ENCODE measurements at regions not wholly inside any gene's neighbourhood (a gene's known extent, or its start where the extent isn't known, plus 50 kb on each side); places are given as distances from the start of the nearest gene placed in this dataset.

DNA sequence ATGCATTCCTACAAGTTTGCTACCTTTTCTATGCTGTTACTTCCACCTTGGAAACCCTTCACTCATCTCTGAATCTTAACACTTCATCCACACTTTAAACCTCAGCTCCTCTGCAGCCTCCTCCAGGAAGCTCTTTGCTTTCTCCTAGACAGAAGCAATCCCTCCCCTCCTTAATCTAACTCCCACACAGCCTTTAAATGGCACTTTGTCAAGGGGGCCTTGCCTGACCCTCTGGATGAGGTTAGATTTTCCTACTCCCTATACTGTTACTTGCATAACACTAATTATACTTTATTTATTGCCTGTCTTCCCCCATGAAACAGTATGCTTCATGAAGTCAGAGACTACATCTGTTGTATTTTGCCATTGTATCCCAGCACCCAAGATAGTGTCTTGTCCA is 394.6 kb downstream of the MED13L start:
- H3K4me3 ChIP-seq (ENCODE audit: low read depth, low read length): no peak overlapping the region
- H3K27ac ChIP-seq: no peak overlapping the region
- no peaks in the 10 kb centered on the region for H3K9me3 ChIP-seq (ENCODE audit: severe bottlenecking)
- H3K36me3 ChIP-seq: no peaks in the 10 kb centered on the region
- no peak for DNase-seq
- TF ChIP-seq, protein P1, sequence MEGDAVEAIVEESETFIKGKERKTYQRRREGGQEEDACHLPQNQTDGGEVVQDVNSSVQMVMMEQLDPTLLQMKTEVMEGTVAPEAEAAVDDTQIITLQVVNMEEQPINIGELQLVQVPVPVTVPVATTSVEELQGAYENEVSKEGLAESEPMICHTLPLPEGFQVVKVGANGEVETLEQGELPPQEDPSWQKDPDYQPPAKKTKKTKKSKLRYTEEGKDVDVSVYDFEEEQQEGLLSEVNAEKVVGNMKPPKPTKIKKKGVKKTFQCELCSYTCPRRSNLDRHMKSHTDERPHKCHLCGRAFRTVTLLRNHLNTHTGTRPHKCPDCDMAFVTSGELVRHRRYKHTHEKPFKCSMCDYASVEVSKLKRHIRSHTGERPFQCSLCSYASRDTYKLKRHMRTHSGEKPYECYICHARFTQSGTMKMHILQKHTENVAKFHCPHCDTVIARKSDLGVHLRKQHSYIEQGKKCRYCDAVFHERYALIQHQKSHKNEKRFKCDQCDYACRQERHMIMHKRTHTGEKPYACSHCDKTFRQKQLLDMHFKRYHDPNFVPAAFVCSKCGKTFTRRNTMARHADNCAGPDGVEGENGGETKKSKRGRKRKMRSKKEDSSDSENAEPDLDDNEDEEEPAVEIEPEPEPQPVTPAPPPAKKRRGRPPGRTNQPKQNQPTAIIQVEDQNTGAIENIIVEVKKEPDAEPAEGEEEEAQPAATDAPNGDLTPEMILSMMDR (IDR thresholded peaks at IDR 0.05; ENCODE audit: low read depth, low read length): no peak
- H3K27me3 ChIP-seq (ENCODE audit: insufficient read depth, low read depth, severe bottlenecking): no peaks in the 10 kb centered on the region

DNA sequence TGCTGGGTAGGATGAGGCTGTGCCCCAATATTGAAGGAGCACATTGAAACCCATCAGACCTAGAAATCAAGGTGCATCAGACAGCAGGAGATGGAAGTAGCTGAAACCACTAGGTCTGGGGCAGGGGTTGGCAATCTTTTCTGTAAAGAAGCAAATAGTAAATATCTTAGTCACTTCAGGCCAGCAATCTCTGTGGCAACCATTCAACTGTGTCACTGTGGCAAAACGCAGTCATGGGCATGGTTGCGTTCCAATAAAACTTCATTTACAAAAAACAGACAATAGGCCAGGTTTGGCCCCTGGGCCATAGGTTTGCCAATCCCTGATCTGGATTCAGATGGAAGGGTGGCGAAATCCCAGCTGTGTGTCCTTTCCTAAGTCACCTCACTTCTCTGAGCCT is 397.3 kb downstream of the MED13L start:
- TF ChIP-seq, protein P1 (IDR thresholded peaks at IDR 0.05; ENCODE audit: low read depth, low read length): no peak
- H3K27ac ChIP-seq: no peak overlapping the region
- H3K4me3 ChIP-seq (ENCODE audit: low read depth, low read length): no peak overlapping the region
- no peaks in the 10 kb centered on the region for H3K27me3 ChIP-seq (ENCODE audit: insufficient read depth, low read depth, severe bottlenecking)
- no peak for DNase-seq
- no peaks in the 10 kb centered on the region for H3K36me3 ChIP-seq
- peaks cover 2% of the 10 kb centered on the region for H3K9me3 ChIP-seq (ENCODE audit: severe bottlenecking)

DNA sequence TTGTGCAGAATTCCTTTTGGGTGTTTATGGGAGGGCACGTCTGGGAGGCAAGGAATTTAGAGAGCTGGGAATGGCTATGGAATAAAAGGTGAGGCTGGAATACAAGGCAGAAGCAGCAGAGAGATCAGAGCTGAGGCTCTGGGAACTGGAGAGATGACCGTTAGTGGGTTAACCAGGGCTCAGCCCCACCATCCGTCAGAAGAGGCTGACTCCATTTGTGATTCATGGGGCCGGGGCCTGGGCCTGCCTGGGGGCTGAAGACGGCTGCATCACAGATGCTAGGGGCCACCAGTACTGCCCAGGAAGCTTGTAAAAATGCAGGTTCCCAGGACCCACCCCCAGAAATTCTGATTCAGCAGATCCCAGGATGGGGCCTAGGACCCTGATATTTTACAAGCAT is 398.1 kb downstream of the MED13L start:
- no peak for DNase-seq
- no peak overlapping the region for H3K4me3 ChIP-seq (ENCODE audit: low read depth, low read length)
- peaks cover 2% of the 10 kb centered on the region for H3K9me3 ChIP-seq (ENCODE audit: severe bottlenecking)
- H3K27me3 ChIP-seq (ENCODE audit: insufficient read depth, low read depth, severe bottlenecking): no peaks in the 10 kb centered on the region
- no peaks in the 10 kb centered on the region for H3K36me3 ChIP-seq
- TF ChIP-seq, protein P1 (IDR thresholded peaks at IDR 0.05; ENCODE audit: low read depth, low read length): no peak
- H3K27ac ChIP-seq: no peak overlapping the region

DNA sequence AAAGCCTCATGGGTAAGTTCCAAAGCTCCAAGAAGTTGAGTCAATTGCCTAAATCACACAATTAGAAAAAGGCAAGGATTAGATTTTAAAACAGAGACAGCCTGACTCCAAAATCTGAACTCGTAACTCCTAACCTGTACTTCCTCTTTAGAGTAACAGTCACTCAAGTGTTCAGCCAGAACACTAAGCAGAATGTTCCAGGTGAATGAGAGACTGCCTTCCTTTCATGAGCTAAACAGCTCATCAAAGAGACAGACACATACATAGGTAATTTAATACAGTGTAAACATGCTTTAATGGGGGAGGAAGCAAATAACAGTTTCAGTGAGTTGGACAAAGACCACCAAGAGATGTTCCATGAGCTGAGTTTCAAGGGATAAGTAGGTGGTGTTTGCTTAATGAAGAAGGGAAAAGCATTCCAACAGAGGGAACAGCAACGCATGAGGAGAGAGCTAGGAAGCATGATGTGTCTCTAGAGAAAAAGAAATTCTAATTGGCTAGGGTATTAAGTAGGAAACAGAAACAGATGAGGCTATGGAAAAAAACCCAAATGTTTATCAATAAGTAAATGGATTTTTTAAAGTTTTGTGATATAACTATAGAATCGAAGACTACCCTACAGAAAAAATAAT is 403.9 kb downstream of the MED13L start:
- Histone ChIP-seq H3K36me3 (no peaks in the 10 kb centered on the region), H3K27me3 (ENCODE audit: insufficient read depth, low read depth, severe bottlenecking) (no peaks in the 10 kb centered on the region), H3K9me3 (ENCODE audit: severe bottlenecking) (peaks cover 2% of the 10 kb centered on the region), H3K27ac (no peak overlapping the region), H3K4me3 (ENCODE audit: low read depth, low read length) (no peak overlapping the region)
- TF ChIP-seq, protein P1 (IDR thresholded peaks at IDR 0.05; ENCODE audit: low read depth, low read length): no peak
- no peak for DNase-seq

DNA sequence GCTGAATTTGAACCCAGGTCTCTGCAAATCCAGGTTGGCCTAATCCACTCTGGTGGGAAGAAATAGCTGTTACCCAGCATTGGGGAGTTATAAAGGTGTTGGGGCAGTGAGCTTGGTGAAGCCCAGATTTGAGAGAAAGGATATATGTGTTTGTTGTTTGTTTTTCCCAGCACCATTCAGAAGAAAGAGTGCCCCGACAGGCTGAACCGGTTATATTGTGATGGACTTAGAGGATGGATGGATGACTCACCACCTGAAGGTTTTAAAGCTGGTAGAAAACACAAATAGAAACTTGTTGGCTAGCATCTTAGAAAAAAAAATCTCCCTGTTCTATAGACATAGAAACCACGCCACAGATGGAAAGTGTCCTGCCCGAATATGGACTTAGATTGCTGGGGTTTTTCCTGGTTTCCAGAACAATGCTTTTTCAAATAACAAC is 404.6 kb downstream of the MED13L start:
- no peaks in the 10 kb centered on the region for H3K36me3 ChIP-seq
- no peak overlapping the region for H3K4me3 ChIP-seq (ENCODE audit: low read depth, low read length)
- TF ChIP-seq, protein P1 (IDR thresholded peaks at IDR 0.05; ENCODE audit: low read depth, low read length): no peak
- H3K9me3 ChIP-seq (ENCODE audit: severe bottlenecking): peaks cover 2% of the 10 kb centered on the region
- no peaks in the 10 kb centered on the region for H3K27me3 ChIP-seq (ENCODE audit: insufficient read depth, low read depth, severe bottlenecking)
- DNase-seq: no peak
- H3K27ac ChIP-seq: no peak overlapping the region

DNA sequence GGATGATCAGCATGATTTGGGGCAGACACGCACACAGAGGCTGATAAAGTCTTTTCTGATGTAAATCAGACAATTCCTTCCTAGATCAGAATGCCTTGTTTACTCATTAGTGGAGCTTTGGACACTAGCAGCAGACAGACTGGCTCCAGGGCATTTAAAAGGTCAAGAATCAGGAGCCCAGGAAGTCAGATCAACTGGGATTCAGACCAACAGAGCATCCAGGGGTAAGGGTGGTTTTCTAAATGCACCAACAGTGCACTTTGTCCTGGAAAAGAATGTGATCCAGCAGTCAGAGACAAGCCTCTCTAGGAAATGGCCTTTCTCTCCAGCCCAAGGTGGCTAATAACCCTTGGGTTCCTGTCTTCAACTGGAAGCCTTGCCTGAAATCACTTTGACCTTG is 405.3 kb downstream of the MED13L start:
- no peak overlapping the region for H3K4me3 ChIP-seq (ENCODE audit: low read depth, low read length)
- no peaks in the 10 kb centered on the region for H3K27me3 ChIP-seq (ENCODE audit: insufficient read depth, low read depth, severe bottlenecking)
- no peak for DNase-seq
- H3K9me3 ChIP-seq (ENCODE audit: severe bottlenecking): peaks cover 2% of the 10 kb centered on the region
- no peak overlapping the region for H3K27ac ChIP-seq
- TF ChIP-seq, protein P1 (IDR thresholded peaks at IDR 0.05; ENCODE audit: low read depth, low read length): no peak
- H3K36me3 ChIP-seq: no peaks in the 10 kb centered on the region

Data from WERI-Rb-1 (cell line).